ENCODE measurements at regions not wholly inside any gene's neighbourhood (a gene's known extent, or its start where the extent isn't known, plus 50 kb on each side); places are given as distances from the start of the nearest gene placed in this dataset.

DNA sequence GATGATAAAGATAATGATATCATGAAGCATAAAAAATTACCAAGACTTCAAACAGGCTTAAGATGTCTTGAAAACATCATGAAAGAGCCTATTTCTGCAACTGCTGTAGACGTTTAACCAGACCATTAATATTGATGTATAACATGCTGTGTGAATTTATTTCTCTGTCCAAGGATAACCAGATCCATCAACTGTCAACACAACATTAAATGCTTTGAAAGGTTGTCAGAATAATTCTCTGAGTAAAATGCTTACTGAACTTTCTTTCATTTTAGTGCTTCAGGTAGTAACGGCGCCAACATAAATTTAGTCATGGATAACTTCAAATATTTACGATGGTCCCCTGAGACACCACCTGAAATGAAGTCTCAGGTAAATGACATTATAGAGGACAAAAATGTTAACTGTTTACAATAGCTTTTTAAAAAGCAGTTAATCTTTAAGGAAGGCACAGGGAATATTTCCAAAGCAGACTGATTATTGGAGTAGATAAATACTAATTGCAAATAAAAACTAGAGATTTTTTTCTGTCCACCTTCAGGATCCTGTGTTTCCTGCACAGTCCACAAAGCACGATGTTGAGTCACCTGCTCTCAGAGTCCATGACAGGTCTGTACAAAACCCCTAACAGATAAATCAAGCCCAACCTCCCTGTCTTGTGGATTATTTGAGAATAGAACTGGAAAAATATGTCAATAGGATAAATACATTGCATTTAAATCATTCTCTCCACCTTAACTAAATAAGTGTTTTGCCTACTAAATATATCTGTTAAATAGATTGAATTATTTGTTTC lies 1213.2 kb downstream of the XPNPEP1 start:
- Histone ChIP-seq H3K36me3 (ENCODE audit: low read length) (no peaks in the 10 kb centered on the region), H3F3A (ENCODE audit: insufficient read depth) (no peaks in the 10 kb centered on the region), H3K4me2 (ENCODE audit: low read depth, low read length, poor library complexity, severe bottlenecking) (no peak overlapping the region), H3K27ac (ENCODE audit: low read depth, low read length) (no peak overlapping the region), H4K20me1 (ENCODE audit: low read depth, low read length) (no peaks in the 10 kb centered on the region), H3K4me3 (ENCODE audit: insufficient read depth, low read length, poor library complexity, severe bottlenecking) (no peak overlapping the region), H3K79me2 (ENCODE audit: insufficient read depth, low read length) (no peaks in the 10 kb centered on the region), H2AFZ (ENCODE audit: low read depth, low read length, severe bottlenecking) (no peak overlapping the region), H3K9ac (ENCODE audit: low read length) (no peak overlapping the region), H3K9me2 (replicated peaks; ENCODE audit: insufficient read depth, low read length) (no peaks in the 10 kb centered on the region), H3K27me3 (ENCODE audit: low read length) (no peaks in the 10 kb centered on the region), H3K9me3 (ENCODE audit: insufficient read depth, low read length) (peaks cover 4% of the 10 kb centered on the region; the same call in 1 of the 2 replicates)
- TF ChIP-seq, protein P1, sequence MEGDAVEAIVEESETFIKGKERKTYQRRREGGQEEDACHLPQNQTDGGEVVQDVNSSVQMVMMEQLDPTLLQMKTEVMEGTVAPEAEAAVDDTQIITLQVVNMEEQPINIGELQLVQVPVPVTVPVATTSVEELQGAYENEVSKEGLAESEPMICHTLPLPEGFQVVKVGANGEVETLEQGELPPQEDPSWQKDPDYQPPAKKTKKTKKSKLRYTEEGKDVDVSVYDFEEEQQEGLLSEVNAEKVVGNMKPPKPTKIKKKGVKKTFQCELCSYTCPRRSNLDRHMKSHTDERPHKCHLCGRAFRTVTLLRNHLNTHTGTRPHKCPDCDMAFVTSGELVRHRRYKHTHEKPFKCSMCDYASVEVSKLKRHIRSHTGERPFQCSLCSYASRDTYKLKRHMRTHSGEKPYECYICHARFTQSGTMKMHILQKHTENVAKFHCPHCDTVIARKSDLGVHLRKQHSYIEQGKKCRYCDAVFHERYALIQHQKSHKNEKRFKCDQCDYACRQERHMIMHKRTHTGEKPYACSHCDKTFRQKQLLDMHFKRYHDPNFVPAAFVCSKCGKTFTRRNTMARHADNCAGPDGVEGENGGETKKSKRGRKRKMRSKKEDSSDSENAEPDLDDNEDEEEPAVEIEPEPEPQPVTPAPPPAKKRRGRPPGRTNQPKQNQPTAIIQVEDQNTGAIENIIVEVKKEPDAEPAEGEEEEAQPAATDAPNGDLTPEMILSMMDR (IDR thresholded peaks at IDR 0.05; ENCODE audit: insufficient read depth, low read length, poor library complexity, severe bottlenecking): no peak
- no peak for TF ChIP-seq EZH2phosphoT487 (conservative IDR thresholded peaks at IDR 0.05; ENCODE audit: low read length)

DNA sequence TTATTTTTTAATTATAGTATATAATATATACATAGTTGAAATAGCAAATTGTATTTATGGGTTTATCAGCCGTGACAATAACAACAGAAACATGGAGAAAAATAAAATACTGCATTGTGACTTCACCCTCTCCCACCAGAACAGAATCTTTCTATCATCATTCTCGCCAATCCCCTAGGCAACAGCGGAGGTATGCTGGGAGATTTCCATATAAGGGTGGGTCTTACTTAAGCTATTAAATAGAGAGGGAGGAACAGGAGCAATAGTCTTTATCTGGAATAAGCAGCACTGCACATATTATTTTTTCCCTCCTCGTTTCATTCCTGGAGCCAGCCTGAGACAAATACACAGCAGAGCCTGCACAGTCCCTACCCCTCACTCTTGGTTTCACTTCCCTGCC lies 1214.9 kb downstream of the XPNPEP1 start:
- Histone ChIP-seq H3K9ac (ENCODE audit: low read length) (no peak overlapping the region), H3K9me3 (ENCODE audit: insufficient read depth, low read length) (peaks cover 2% of the 10 kb centered on the region; the same call in 1 of the 2 replicates), H2AFZ (ENCODE audit: low read depth, low read length, severe bottlenecking) (no peak overlapping the region), H3K27ac (ENCODE audit: low read depth, low read length) (no peak overlapping the region), H3K36me3 (ENCODE audit: low read length) (no peaks in the 10 kb centered on the region), H3K9me2 (replicated peaks; ENCODE audit: insufficient read depth, low read length) (0 out of 2 replicates have a peak, but pooled peaks cover 4% of the 10 kb centered on the region), H3K4me3 (ENCODE audit: insufficient read depth, low read length, poor library complexity, severe bottlenecking) (no peak overlapping the region), H3K27me3 (ENCODE audit: low read length) (no peaks in the 10 kb centered on the region), H3F3A (ENCODE audit: insufficient read depth) (no peaks in the 10 kb centered on the region), H3K79me2 (ENCODE audit: insufficient read depth, low read length) (no peaks in the 10 kb centered on the region), H4K20me1 (ENCODE audit: low read depth, low read length) (no peaks in the 10 kb centered on the region), H3K4me2 (ENCODE audit: low read depth, low read length, poor library complexity, severe bottlenecking) (no peak overlapping the region)
- TF ChIP-seq EZH2phosphoT487 (conservative IDR thresholded peaks at IDR 0.05; ENCODE audit: low read length): no peak
- TF ChIP-seq, protein P1 (IDR thresholded peaks at IDR 0.05; ENCODE audit: insufficient read depth, low read length, poor library complexity, severe bottlenecking): no peak

DNA sequence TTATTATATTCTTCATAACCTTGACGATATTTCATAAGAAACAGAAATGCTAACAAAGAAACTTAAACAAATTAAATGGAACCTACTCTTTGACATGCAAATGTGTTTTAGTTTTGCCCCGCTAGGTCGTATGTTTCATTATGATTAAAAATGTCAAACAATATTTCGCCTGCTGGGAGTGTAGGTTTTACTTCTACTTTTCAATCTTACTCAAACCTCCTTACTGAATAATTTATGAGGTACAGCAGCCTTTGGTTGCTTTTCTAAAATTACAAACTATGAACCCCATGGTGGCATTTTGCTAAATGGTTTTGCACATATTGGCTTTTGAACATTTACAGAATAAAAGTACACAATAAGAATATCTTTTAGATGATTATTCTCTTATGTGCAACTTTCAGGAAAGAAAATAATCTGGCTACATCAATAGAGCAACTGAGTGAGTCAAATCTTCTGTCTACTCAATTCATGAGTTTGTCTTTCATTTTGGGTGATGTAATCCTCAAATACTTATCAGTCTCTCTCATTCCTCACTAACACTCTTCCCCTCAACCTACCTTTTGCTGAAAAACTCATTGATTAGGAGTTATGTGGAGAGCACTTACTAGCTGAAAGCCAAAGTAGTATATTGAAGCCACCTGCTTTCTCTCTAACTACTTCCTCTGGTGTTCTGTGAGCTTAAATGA lies 1226.4 kb downstream of the XPNPEP1 start:
- H3F3A ChIP-seq (ENCODE audit: insufficient read depth): no peaks in the 10 kb centered on the region
- H3K27ac ChIP-seq (ENCODE audit: low read depth, low read length): no peak overlapping the region
- no peaks in the 10 kb centered on the region for H4K20me1 ChIP-seq (ENCODE audit: low read depth, low read length)
- no peaks in the 10 kb centered on the region for H3K79me2 ChIP-seq (ENCODE audit: insufficient read depth, low read length)
- no peak overlapping the region for H2AFZ ChIP-seq (ENCODE audit: low read depth, low read length, severe bottlenecking)
- no peak for TF ChIP-seq EZH2phosphoT487 (conservative IDR thresholded peaks at IDR 0.05; ENCODE audit: low read length)
- TF ChIP-seq, protein P1 (IDR thresholded peaks at IDR 0.05; ENCODE audit: insufficient read depth, low read length, poor library complexity, severe bottlenecking): no peak
- no peak overlapping the region for H3K4me2 ChIP-seq (ENCODE audit: low read depth, low read length, poor library complexity, severe bottlenecking)
- H3K4me3 ChIP-seq (ENCODE audit: insufficient read depth, low read length, poor library complexity, severe bottlenecking): no peak overlapping the region
- no peaks in the 10 kb centered on the region for H3K9me3 ChIP-seq (ENCODE audit: insufficient read depth, low read length)
- no peaks in the 10 kb centered on the region for H3K27me3 ChIP-seq (ENCODE audit: low read length)
- H3K36me3 ChIP-seq (ENCODE audit: low read length): no peaks in the 10 kb centered on the region
- no peak overlapping the region for H3K9ac ChIP-seq (ENCODE audit: low read length)
- H3K9me2 ChIP-seq (replicated peaks; ENCODE audit: insufficient read depth, low read length): no peaks in the 10 kb centered on the region
